ENCODE measurements at regions not wholly inside any gene's neighbourhood (a gene's known extent, or its start where the extent isn't known, plus 50 kb on each side); places are given as distances from the start of the nearest gene placed in this dataset.

GRCh38 chr15:77819048-77819850 lies 186.5 kb upstream of the LINGO1 start:
- no peak for DNase-seq (ENCODE audit: low read depth)

GRCh38 chr15:77818484-77819047 lies 185.9 kb upstream of the LINGO1 start:
- DNase-seq (ENCODE audit: low read depth): no peak

- no peak for DNase-seq (ENCODE audit: low read depth)
These were observed 184.7 kb upstream of the LINGO1 start for GRCh38 chr15:77817434-77817833.

GRCh38 chr15:77816983-77817382 lies 184.3 kb upstream of the LINGO1 start:
- no peak for DNase-seq (ENCODE audit: low read depth)

GRCh38 chr15:77815015-77815414 lies 182.3 kb upstream of the LINGO1 start:
- DNase-seq (ENCODE audit: low read depth): no peak

GRCh38 chr15:77812664-77813063 lies 180.0 kb upstream of the LINGO1 start:
- no peak for DNase-seq (ENCODE audit: low read depth)

- no peak for DNase-seq (ENCODE audit: low read depth)
These were observed 178.6 kb upstream of the LINGO1 start for GRCh38 chr15:77811270-77811669.

- no peak for DNase-seq (ENCODE audit: low read depth)
These were observed 177.4 kb upstream of the LINGO1 start for GRCh38 chr15:77810130-77810571.

GRCh38 chr15:77808581-77809177 lies 176.0 kb upstream of the LINGO1 start:
- no peak for DNase-seq (ENCODE audit: low read depth)

- DNase-seq (ENCODE audit: low read depth): no peak
These were observed 175.4 kb upstream of the LINGO1 start for GRCh38 chr15:77808075-77808474.

GRCh38 chr15:77807611-77808010 lies 174.9 kb upstream of the LINGO1 start:
- DNase-seq (ENCODE audit: low read depth): no peak

- no peak for DNase-seq (ENCODE audit: low read depth)
These were observed 174.4 kb upstream of the LINGO1 start for GRCh38 chr15:77807115-77807514.

GRCh38 chr15:77804210-77804609 lies 171.5 kb upstream of the LINGO1 start:
- no peak for DNase-seq (ENCODE audit: low read depth)

- DNase-seq (ENCODE audit: low read depth): no peak
These were observed 170.8 kb upstream of the LINGO1 start for GRCh38 chr15:77803487-77803886.

- no peak for DNase-seq (ENCODE audit: low read depth)
These were observed 167.6 kb upstream of the LINGO1 start for GRCh38 chr15:77800305-77800704.

- DNase-seq (ENCODE audit: low read depth): no peak
These were observed 166.1 kb upstream of the LINGO1 start for GRCh38 chr15:77798847-77799246.

GRCh38 chr15:77798151-77798835 lies 165.6 kb upstream of the LINGO1 start:
- no peak for DNase-seq (ENCODE audit: low read depth)

- no peak for DNase-seq (ENCODE audit: low read depth)
These were observed 164.6 kb upstream of the LINGO1 start for GRCh38 chr15:77797270-77797669.

GRCh38 chr15:77796046-77796729 lies 163.5 kb upstream of the LINGO1 start:
- no peak for DNase-seq (ENCODE audit: low read depth)

GRCh38 chr15:77795446-77795845 lies 162.7 kb upstream of the LINGO1 start:
- no peak for DNase-seq (ENCODE audit: low read depth)

GRCh38 chr15:77791941-77792340 lies 159.2 kb upstream of the LINGO1 start:
- no peak for DNase-seq (ENCODE audit: low read depth)

GRCh38 chr15:77790481-77790880 lies 157.8 kb upstream of the LINGO1 start:
- DNase-seq (ENCODE audit: low read depth): no peak

Measured in stimulated activated CD8-positive, alpha-beta memory T cell treated with anti-CD3 and anti-CD28 coated beads, Interleukin-15, amount 100 ng/mL, for 1 hour (primary cell).